Inferior parietal cortex (tissue), 1 donor: ENCODE measurements at regions not wholly inside any gene's neighbourhood (a gene's known extent, or its start where the extent isn't known, plus 50 kb on each side); places are given as distances from the start of the nearest gene placed in this dataset.

ENCODE experiments used
- DNase-seq: peaks from one replicate; pipeline ENCODE4 v3.0.0-alpha.2; 2016; ENCODE audit errors: extremely low spot score

DNA sequence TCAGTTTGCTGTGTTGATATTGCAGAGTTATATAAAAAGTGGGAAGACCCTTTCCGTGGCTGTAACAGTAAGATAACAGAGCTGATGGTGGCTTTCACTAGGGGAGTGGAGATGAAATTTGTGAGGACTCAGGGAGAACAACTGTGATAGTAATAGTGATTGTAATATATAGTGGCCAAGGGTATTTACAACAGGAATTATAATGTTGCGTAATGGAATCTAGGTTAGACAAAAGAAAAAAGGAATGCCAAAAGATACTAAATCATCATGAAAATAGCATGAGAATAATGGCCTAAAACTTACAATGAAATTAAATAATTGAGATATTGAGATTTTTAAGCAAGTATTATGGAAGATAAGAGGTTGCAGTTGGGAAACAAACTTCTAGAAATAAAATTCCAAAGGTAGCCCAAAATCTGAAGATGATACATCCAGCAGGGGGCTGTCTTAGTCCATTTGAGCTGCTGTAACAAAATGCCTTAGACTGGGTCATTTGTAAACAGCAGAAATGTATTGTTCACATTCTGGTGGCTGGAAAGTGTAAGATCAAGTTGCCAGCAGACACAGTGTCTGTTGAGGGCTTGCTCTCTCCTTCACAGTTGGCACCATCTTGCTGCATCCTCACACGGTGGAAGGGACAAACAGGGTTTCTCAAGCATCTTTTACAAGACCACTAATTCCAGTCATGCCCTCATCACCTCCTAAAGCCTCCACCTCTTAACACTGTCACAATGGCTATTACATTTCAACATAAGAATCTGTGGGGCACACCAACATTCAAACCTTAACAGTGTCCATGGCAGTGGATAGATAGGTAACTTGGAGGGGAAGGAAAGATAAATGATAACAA, 711.2 kb downstream of the MRPL39 start:
- peak; percentile 9 for DNase-seq

DNA sequence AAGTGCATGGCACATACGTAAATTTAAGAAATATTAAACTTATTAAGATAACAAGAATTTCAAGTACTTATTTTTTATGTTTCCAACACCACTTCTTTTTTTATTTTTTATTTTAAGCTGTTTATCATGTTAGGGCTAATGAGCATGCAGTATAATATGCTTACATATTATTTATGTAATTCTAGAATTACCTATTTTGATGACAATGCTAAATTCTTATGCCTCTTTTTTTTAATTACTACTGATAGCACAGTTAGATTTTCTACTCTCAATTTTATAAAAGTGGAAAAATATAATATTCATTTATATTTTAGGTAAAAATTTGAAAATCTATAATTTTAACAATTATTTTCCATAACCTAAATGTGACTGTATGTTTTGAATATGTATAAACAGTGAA, 713.0 kb downstream of the MRPL39 start:
- DNase-seq: no peak

DNA sequence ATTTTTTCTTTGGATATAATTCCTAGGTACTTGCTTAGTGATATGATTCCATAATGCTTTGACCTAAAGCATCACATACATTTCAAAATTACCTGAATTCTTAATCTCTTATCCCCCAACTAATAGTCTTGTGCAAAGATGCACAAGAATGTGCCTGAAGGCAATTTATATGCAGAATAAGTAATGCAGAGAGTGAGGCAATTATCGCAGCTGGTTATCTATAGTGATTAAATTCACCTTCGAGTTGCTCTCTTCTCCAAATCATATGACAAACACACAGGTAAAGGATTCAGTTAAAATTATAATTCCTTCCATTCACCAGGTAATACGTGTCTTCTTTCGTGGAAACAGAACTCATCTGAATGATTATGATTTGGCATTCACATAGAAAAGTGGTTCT, 717.3 kb downstream of the MRPL39 start:
- DNase-seq: no peak

DNA sequence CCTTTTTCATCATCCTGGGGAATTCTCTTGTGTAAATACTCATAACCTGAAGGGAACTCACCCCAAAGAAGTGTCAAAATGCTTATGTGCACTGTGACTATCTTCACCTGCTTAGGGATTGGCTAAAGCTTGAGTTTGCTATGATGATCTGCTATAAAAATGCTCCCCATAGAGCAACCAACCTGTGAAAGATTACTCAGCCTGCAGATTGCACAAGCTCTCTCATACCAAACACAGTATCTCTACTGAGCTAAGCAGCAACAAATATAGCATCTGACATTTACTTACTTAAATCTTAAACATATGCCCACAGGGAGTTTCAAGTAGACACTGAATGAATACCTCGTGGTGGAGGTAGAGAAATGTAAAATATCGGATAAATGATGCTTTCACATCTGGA, 725.8 kb downstream of the MRPL39 start:
- DNase-seq: peak; percentile 4

DNA sequence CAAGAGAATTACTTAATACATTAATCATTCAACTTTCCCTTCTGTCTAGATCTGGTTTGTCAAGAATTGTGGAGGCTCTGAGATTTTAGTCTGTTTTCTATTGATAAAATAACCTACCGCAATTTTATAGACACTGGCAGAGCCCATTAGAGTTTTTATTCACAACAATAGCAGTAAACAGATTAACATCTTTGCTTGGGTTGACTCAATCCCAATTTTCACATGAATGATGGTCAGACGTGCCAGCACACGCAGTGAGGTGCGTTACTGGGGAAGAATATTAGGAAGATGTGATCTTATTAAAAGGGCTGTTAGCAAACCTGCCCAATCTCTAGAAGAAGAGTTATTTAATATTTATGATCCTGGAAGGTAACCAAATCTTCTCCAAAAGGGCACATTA, 736.6 kb downstream of the MRPL39 start:
- no peak for DNase-seq

DNA sequence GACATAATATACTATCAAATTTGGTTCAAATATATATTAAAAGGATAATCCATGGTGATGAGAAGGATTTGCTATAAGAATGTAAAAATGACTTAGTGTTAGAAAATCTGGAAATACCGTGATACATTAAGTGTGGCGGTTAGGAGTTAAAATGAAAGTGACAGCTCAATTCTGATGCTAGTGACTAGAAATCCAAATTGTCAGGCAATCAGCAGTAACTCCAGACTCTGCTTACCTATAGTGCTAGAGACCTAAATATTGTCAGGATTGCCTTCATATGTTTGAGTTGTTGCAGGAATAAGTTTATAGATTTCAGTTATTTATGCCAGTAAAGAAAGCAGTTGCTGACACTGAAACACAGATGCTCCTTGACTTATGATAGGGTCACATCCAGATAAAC, 737.4 kb downstream of the MRPL39 start:
- DNase-seq: no peak

DNA sequence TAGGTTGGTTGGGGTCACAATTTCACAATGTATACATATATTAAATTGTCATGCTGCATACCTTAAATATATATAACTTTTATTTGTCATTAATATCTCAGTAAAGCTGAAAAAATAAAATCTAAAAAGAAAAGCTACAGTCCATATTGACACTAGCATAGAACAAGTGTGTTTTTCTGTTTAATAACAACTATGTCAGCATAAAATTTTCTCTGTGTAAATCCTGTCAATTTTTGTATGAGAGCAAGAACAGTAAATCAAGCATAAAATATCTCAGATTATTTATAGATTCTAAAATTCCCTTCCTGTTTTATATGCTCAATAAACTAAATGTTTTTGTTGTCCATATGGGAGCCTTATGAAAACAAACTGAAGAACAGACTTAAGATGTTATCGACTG, 739.2 kb downstream of the MRPL39 start:
- no peak for DNase-seq

DNA sequence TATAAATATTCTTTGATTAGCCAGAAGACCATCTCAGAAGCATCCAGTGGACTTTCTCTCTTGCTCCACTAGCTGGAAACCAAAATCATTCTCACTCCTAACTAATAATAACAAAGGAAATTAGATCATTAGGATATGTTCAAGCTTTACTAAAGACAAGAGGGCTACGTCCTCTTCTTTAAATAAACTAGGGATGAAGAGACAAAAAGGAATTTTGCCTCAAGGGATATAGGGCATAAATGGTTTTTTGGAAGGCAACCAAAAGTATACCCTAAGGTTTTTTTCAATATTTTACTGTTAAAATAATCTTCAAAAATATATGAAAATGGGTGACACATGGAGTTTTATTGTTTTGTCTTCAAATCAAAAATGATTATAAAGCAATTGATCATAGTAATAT, 745.8 kb downstream of the MRPL39 start:
- DNase-seq: no peak

DNA sequence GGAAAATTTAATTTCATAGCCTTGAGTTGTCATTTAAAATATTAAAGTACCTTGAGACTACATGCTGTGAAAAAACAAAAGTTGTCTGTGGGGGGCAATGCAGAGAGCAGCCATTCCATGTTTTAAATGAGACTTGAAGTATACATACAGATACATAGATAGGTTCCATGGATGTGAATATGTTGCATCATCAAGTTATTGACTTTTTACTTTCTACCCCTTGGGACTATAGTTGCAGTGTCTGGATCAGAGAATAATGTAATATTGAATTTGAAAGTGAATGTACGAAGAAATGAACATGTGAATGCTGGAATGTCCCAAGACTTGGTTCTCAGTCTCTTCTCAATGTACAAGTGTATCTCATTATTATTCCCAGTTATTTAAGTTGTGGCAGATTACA, 751.0 kb downstream of the MRPL39 start:
- DNase-seq: no peak

DNA sequence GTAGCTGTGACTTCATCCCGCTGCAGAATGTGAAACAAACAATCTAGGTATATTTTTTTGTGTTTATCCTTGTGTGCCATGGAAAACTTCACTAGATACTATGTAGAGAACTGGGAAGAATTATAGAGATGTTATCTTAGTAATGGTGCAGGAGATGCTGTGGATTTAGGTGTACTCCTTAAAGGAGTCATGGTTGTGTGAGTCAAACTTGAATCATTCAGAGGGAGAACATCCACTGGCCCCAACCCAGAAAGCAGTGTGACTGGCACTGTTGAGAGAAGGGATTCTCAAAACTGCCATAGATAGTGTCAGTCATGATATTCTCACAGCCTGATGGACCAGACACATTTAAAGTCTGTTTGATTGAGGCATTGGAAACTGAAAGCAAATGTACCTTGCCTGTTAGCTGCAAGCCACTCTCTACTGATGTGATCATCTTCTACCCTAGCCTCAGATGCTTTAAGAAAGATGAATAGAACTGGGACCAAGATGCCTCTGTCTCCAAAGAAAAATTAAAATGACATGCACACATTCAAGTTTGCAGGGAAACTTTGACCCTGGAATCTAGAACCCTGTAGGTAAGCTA, 754.6 kb downstream of the MRPL39 start:
- DNase-seq: no peak

DNA sequence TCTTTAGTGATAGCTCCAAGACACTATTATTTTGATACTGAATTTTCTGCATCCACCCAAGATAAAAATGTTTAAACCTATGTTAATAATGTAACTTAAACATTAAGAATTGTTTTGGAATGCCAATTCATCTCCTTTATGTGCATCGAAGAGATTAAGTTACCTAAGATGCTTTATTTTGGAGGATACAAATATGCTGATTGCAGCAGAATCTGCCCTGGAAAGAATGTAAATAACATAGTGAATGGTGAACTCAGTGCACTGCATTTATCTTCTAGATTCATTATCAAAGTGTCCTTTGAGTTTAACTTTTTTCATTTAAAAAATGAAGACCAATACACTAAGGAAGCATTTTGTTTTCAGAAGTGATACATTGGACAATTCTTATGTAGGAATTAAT, 757.2 kb downstream of the MRPL39 start:
- DNase-seq: no peak

DNA sequence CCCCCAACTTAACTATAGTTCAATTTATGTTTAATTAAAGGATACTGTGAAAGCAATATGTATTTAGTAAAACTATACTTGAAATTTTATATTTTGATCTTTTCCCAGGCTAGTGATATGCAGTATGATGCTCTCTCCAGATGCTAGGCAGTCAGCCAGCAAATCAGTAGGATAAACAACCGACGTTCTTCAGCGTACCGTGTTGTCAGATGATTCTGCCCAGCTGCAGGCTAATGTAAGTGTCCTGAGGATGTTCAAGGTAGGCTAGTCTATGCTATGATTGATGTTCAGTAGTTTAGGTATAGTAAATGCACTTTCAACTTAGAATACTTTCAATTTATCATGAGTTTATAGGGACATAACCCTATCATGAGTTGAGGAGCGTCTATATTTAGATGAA, 762.6 kb downstream of the MRPL39 start:
- no peak for DNase-seq

DNA sequence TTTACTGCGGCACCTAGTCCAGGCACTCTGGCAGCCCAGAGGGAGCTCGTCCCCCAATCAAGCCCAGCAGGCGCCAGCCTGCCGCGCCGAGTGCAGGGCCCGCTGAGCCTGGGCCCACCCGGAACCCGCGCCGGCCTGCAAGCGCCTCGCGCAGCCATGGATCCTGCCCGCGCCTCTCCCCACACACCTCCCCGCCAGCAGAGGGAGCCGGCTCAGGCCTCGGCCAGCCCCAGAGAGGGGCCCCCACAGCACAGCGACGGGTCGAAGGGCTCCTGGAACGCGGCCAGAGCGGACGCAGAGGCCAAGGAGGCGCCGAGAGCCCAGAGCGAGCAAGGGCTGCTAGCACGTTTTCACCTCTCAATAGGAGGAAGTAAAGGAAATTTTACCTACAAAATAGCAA, 767.0 kb downstream of the MRPL39 start:
- no peak for DNase-seq

DNA sequence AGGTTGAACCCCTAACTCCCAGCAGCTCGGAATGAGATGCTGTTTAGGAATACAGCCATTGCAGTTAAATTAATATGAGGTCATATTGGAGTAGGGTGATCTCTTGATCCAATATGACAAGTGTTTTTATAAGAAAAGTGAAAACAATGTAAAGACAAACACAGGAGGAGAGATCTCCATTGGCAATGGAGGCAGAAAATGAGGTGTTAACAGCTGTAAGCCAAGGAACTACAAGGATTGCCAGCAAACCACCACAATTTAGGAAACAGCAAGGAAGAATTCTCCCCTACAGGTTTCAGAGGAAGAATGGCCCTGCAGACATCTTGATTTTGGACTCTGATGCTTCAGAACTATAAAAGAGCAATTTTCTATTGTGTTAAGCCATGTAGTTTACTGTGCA, 774.3 kb downstream of the MRPL39 start:
- no peak for DNase-seq

DNA sequence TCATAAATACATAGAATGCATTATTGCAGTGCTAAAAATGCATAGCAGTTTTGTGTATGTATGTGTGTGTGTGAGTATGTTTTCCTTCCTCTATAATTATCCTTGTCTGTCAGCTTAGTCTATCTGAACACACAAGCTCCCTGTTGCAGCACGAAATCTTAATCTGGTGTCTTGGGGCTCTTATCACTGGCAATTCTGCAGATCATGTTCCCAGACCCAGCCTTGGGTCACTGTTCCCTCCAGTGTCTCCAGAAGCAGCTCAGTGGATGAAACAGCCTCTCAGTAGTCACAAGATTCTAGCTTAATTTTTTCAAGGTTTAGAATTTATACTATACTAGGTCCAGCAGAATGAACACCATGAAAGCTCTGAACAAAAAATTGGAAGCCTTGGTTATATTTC, 777.9 kb downstream of the MRPL39 start:
- DNase-seq: no peak

DNA sequence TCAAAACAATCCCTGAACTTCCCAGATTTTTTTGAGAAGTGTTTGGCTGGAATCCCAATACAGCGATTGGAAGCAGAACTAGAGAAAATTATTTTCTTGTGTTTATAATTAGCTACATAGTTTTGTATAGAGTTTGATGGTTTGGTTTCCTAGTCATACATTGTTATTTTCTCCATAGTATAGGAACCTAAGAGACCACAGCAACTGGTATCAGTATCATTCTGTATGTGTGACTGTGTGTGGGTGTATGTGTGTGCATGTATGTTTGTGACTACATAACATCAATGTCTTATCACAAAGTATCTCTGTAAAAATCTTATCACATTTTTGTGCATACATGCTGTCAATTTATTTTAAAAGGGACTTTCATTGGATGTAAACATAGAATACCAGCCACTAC, 780.5 kb downstream of the MRPL39 start:
- DNase-seq: no peak

DNA sequence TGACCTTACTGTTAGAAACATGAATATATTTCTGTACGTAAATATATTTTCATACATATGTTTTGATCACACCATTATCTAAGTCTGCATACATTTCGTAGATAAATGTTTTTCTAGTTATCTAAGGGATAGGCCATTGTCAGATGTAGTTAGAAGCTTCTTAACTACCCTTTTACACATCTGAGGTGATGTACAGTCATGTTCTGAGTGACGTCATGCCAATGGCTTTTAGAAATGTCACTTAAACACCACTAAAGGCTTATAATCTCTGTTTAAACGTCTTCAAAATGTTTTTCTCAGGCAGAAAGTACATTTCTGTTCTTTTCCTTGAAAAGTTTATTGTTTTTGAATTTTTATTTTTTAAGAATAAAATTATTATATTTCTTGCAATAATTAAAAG, 781.9 kb downstream of the MRPL39 start:
- DNase-seq: no peak

DNA sequence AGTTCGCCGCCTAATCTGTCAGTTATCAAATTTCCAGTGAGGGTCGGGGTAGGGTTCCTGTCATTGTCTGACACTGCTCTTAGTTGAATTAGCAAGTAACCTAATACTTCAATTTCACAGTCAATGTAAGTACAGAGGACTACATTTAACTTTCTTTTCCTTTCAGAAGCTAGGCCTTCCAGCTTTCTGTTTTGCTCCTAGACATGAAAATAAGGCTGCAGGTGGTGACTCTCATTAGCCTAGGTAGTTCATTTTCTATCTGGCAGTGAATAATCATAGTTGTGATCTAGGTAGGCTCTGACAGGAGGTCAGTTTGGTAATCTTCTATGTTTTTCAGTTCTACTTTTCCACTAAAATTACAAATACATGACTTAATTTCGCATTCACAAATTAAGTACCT, 783.1 kb downstream of the MRPL39 start:
- DNase-seq: no peak

DNA sequence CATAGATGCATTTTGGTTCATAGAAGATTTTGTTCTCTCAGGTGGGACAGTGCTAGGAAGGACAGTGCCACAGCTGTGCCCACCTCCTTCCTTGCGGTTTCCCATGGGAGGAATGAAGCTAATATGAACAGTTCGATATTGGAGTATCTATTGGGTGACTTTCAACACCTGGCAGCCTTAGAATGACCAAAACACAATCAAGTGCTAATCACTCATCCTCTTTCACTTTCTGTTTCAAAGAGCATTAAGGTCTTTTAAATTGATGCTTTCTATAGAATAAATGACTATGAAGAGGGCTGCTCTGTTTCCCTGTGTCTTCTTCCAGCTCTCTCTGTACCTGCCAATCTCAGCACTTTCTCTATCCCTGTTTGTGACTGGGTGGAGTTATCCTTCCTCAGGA, 784.0 kb downstream of the MRPL39 start:
- no peak for DNase-seq

DNA sequence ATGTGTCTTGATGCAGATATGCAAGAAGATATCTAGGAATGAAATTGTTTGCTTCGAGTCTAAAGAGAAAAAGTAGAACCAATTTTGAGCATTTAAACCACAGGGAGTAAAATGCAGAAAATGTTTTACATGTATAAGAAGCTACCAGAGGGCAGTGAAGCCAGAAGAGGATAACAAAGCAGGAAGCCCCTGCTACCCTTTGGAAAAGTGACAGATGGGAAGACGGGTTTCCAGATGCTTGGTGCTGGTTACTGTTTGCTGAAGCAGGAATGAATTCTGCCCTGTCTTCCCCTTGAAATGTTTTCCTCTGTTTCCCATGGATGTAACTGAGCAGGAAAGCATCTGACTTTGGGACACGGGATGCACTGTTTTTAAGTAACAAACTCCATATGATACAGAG, 822.2 kb downstream of the MRPL39 start:
- DNase-seq: no peak

DNA sequence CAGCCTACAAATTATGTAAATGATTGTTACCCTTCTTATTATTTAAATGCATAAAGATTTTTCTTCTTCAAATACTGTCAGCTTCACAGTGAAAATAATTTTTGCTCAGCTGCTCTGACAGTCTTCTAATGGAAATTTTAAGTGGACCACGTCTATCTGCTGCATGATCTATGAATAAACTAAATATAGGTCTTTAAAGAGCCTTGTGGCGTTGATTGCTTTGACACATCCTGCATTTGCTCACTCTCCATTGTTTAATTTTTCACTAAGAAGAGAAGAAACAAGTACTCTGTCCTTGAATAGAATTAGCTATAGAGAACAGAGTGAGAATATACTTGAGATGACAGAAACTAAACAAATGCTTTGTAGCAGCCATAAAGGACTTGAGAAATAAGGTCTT, 826.1 kb downstream of the MRPL39 start:
- DNase-seq: no peak

DNA sequence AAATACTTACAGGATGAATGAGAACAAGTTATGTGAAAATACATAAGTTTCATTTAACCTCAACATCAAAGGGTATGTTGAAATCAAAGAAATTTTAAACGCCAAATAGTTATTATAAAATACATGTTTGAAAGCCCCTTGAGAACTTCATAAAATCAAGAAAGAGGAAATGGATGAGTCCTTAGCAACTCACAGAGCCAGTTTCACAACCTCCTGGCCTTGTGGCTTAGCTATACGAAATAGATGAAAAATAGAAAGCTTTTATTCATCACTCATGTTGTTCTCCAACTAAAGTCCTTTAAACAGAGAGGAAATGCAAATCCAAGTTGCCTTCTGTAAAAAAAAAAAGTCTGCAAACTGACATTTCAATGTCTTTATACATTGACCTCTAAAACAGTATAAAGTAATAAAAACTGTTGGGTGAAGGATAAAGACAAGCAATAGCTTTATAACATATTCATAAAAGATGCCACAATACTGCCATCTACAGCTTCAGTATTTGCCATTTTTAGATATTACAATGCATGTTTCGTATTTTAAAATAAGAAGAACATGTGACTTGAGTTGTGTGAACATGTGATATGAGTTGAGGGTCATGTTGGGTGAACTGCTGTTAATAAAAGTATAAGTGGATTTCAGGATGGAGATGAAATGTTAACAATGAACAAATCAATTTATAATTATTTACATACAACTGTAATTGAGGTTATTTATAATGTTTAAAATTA, 847.8 kb downstream of the MRPL39 start:
- no peak for DNase-seq

DNA sequence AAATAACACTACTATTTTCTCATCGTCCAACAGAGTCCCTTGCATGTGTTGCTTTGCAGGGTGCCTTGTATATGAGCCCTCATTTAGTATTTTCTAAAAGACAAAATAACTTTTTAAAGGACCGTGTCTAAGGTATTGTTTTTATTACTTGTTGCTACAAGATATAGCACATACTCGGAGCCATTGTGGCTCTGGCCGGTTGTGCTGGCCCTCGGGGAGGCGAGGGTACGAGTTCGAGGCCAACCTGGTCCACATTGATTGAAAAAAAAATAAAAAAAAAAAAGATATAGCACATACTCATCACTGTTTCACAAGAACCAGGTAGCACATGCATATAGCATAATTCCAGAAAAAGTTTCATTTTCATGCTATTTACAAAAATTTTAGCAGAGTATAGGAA, 869.2 kb downstream of the MRPL39 start:
- DNase-seq: no peak
